ENCODE measurements at regions not wholly inside any gene's neighbourhood (a gene's known extent, or its start where the extent isn't known, plus 50 kb on each side); places are given as distances from the start of the nearest gene placed in this dataset.

GRCh38 chr17:45672792-45673191, 111.3 kb upstream of the CRHR1 start:
- TF ChIP-seq REST (IDR thresholded peaks at IDR 0.05; ENCODE audit: insufficient read depth in 1 of 2, low read depth in 2 of 2, low read length in 1 of 2) = no peak
- no peak for TF ChIP-seq CTCF (IDR thresholded peaks at IDR 0.05)
- no peak for TF ChIP-seq POLR2AphosphoS5 (IDR thresholded peaks at IDR 0.05; ENCODE audit: low read depth, low read length)

Measured in Panc1 (cell line).